Keratinocyte (primary cell): ENCODE measurements at regions not wholly inside any gene's neighbourhood (a gene's known extent, or its start where the extent isn't known, plus 50 kb on each side); places are given as distances from the start of the nearest gene placed in this dataset.

Experiments
- CTCF ChIP-seq, 3 experiments: IDR thresholded peaks in 1 of 3; conservative IDR thresholded peaks in 1 of 3; optimal IDR thresholded peaks in 1 of 3; 2 replicates in 2 of 3; 3 replicates in 1 of 3; pipeline versions ENCODE3 to v1.5.1; 2011; ENCODE audit warnings: low read length in 3 of 3, mild to moderate bottlenecking in 3 of 3, moderate library complexity in 2 of 3, control low read depth in 1 of 3, inconsistent platforms in 1 of 3; ENCODE audit not compliant: insufficient read depth in 2 of 3; ENCODE audit errors: extremely low read depth in 1 of 3
- EZH2 ChIP-seq: IDR thresholded peaks from one replicate; pipeline ENCODE4 v1.6.1; 2012; ENCODE audit warnings: inconsistent platforms, mild to moderate bottlenecking, low read length, moderate library complexity

GRCh38 chr11:80455818-80456217, 1015.0 kb upstream of the TENM4 start:
- TF ChIP-seq CTCF (optimal IDR thresholded peaks at IDR 0.05 in 1 of 3, IDR thresholded peaks at IDR 0.05 in 1 of 3, conservative IDR thresholded peaks at IDR 0.05 in 1 of 3; ENCODE audit: extremely low read depth in 1 of 3, insufficient read depth in 2 of 3, low read length in 3 of 3), result no peak
- no peak for TF ChIP-seq EZH2
